Panc1 (cell line): ENCODE measurements at regions not wholly inside any gene's neighbourhood (a gene's known extent, or its start where the extent isn't known, plus 50 kb on each side); places are given as distances from the start of the nearest gene placed in this dataset.

Experiments used
- ATAC-seq: fragments of 200-7000 bp; cut with Tn5 transposase; 2 replicates; pipeline ENCODE4 v1.9.1; 2020; ENCODE audit warnings: mild to moderate bottlenecking, moderate library complexity
- BruUV-seq: library from RNA; stranded (reverse); fragments of 400-500 nt; replicated peaks from 2 replicates; lab custom pipeline; 2021; lab: Mats Ljungman, UMichigan
- CTCF ChIA-PET: fragments of 300-600 bp; sonication (Branson Sonifier 250); formaldehyde crosslinking; loops from one replicate; lab custom pipeline; 2022; ENCODE audit warnings: antibody characterized with exemption; lab: Charles Lee
- POLR2A ChIA-PET: fragments of 300-600 bp; sonication (Branson Sonifier 250); formaldehyde crosslinking; loops from one replicate; lab custom pipeline; 2022; ENCODE audit warnings: antibody characterized with exemption; lab: Charles Lee
- DNase-seq: peaks from one replicate; pipeline ENCODE4 v3.0.0-alpha.2; 2010; ENCODE audit warnings: low read depth, low spot score
- H3K27ac ChIP-seq: 2 replicates; pipeline ENCODE4 v1.5.1; 2011; ENCODE audit warnings: mild to moderate bottlenecking, low read length, inconsistent platforms
- H3K27me3 ChIP-seq: fragments of 200-500 bp; sonication (Bioruptor generic); 2 replicates; pipeline ENCODE4 v1.6.0; 2014; ENCODE audit warnings: low read length, inconsistent platforms; ENCODE audit not compliant: control insufficient read depth, insufficient read depth
- H3K36me3 ChIP-seq: fragments of 200-500 bp; sonication (Bioruptor generic); 2 replicates; pipeline ENCODE4 v1.5.1; 2014; ENCODE audit warnings: inconsistent platforms, mild to moderate bottlenecking, low read length, moderate library complexity; ENCODE audit not compliant: control insufficient read depth, insufficient read depth
- H3K4me1 ChIP-seq: 2 replicates; pipeline ENCODE4 v1.5.1; 2011; ENCODE audit warnings: inconsistent platforms, mild to moderate bottlenecking, low read length, moderate library complexity; ENCODE audit not compliant: control insufficient read depth, insufficient read depth
- H3K4me3 ChIP-seq, 2 experiments: 2 replicates each; pipeline ENCODE4 v1.5.1; 2011 to 2012; ENCODE audit warnings: low read depth in 2 of 2, low read length in 2 of 2, mild to moderate bottlenecking in 2 of 2, inconsistent platforms in 1 of 2, moderate library complexity in 1 of 2
- H3K9me3 ChIP-seq: fragments of 200-500 bp; sonication (Bioruptor generic); 2 replicates; pipeline ENCODE4 v1.5.1; 2014; ENCODE audit warnings: low read depth, mild to moderate bottlenecking, inconsistent platforms, low read length, moderate library complexity; ENCODE audit not compliant: control insufficient read depth, insufficient read depth
- POLR2AphosphoS5 ChIP-seq: IDR thresholded peaks from 2 replicates; pipeline ENCODE4 v1.6.1; 2012; ENCODE audit warnings: mild to moderate bottlenecking, low read depth, low read length, moderate library complexity
- REST ChIP-seq, 2 experiments: IDR thresholded peaks; 2 replicates each; pipeline ENCODE4 v1.6.1; 2011 to 2012; ENCODE audit warnings: low read depth in 2 of 2, control low read depth in 1 of 2, low read length in 1 of 2, mild to moderate bottlenecking in 1 of 2, moderate library complexity in 1 of 2; ENCODE audit not compliant: insufficient read depth in 1 of 2
- SIN3A ChIP-seq: IDR thresholded peaks from 2 replicates; pipeline ENCODE4 v1.6.1; 2012; ENCODE audit warnings: low read depth, mild to moderate bottlenecking, low read length, moderate library complexity, borderline replicate concordance; ENCODE audit not compliant: insufficient read depth
- TCF7L2 ChIP-seq: IDR thresholded peaks from 2 replicates; pipeline ENCODE4 v1.6.1; 2011; ENCODE audit warnings: mild to moderate bottlenecking, low read depth, low read length, inconsistent platforms
- in situ Hi-C: cut with HindIII; loops from 2 replicates; pipeline ENCODE4 v1.10.0; 2016; ENCODE audit warnings: low sequenced_read_pairs, low pct_unique_long_range_greater_than_20kb
- intact Hi-C: fragments of 100-400 bp; cut with micrococcal nuclease; formaldehyde crosslinking; loops from one replicate; pipeline ENCODE4 v1.10.0; 2022; ENCODE audit not compliant: unreplicated experiment
- TF ChIP-seq, protein P1 (sequence below): fragments of 450-650 bp; IDR thresholded peaks from 2 replicates; pipeline ENCODE4 v1.5.1; 2017; ENCODE audit warnings: mild to moderate bottlenecking

GRCh38 chrX:42432552-42432951 is 345.4 kb downstream of the PPP1R2C start:
- no TSS peak for BruUV-seq
- no peak for TF ChIP-seq SIN3A
- TF ChIP-seq, protein P1, sequence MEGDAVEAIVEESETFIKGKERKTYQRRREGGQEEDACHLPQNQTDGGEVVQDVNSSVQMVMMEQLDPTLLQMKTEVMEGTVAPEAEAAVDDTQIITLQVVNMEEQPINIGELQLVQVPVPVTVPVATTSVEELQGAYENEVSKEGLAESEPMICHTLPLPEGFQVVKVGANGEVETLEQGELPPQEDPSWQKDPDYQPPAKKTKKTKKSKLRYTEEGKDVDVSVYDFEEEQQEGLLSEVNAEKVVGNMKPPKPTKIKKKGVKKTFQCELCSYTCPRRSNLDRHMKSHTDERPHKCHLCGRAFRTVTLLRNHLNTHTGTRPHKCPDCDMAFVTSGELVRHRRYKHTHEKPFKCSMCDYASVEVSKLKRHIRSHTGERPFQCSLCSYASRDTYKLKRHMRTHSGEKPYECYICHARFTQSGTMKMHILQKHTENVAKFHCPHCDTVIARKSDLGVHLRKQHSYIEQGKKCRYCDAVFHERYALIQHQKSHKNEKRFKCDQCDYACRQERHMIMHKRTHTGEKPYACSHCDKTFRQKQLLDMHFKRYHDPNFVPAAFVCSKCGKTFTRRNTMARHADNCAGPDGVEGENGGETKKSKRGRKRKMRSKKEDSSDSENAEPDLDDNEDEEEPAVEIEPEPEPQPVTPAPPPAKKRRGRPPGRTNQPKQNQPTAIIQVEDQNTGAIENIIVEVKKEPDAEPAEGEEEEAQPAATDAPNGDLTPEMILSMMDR = no peak
- TF ChIP-seq POLR2AphosphoS5 = no peak
- no peak for TF ChIP-seq TCF7L2
- no peak for TF ChIP-seq REST (IDR thresholded peaks at IDR 0.05; ENCODE audit: insufficient read depth in 1 of 2, low read depth in 2 of 2, low read length in 1 of 2)
- ATAC-seq (no peak), DNase-seq (no peak)
- ChIA-PET CTCF (no interaction called here), POLR2A (no interaction called here)
- Histone ChIP-seq H3K27ac (no peak overlapping the region), H3K4me1 (no peaks in the 10 kb centered on the region), H3K36me3 (no peaks in the 10 kb centered on the region), H3K27me3 (no peaks in the 10 kb centered on the region), H3K4me3 (no peak overlapping the region), H3K9me3 (no peaks in the 10 kb centered on the region)
- intact Hi-C loops (no loop called here), in situ Hi-C loops (no loop called here)

- POLR2A ChIA-PET = no interaction called here
- H3K4me1 ChIP-seq = no peaks in the 10 kb centered on the region
- H3K27me3 ChIP-seq = no peaks in the 10 kb centered on the region
- H3K27ac ChIP-seq = no peak overlapping the region
- in situ Hi-C loops = no loop called here
- no TSS peak for BruUV-seq
- H3K9me3 ChIP-seq = no peaks in the 10 kb centered on the region
- no peak overlapping the region for H3K4me3 ChIP-seq
- DNase-seq (no peak), ATAC-seq (no peak)
- no peaks in the 10 kb centered on the region for H3K36me3 ChIP-seq
- intact Hi-C loops = no loop called here
- TF ChIP-seq REST (IDR thresholded peaks at IDR 0.05; ENCODE audit: insufficient read depth in 1 of 2, low read depth in 2 of 2, low read length in 1 of 2) = no peak
- TF ChIP-seq, protein P1 = no peak
- no peak for TF ChIP-seq TCF7L2
- no peak for TF ChIP-seq SIN3A
- no peak for TF ChIP-seq POLR2AphosphoS5
- CTCF ChIA-PET = no interaction called here
These were observed 355.0 kb downstream of the PPP1R2C start for GRCh38 chrX:42422961-42423360.
